NCI-H460 (cell line): ENCODE measurements at regions not wholly inside any gene's neighbourhood (a gene's known extent, or its start where the extent isn't known, plus 50 kb on each side); places are given as distances from the start of the nearest gene placed in this dataset.

Experiments
- DNase-seq: peaks from one replicate; pipeline ENCODE4 v3.0.0-alpha.2; 2016; ENCODE audit warnings: low read depth; ENCODE audit errors: extremely low read depth

- no peak for DNase-seq
Observed at GRCh38 chr10:52642208-52642607, 130.4 kb downstream of the MBL2 start.

- peak; percentile 56 for DNase-seq
Observed at GRCh38 chr10:52644373-52645186, 128.0 kb downstream of the MBL2 start.

DNA sequence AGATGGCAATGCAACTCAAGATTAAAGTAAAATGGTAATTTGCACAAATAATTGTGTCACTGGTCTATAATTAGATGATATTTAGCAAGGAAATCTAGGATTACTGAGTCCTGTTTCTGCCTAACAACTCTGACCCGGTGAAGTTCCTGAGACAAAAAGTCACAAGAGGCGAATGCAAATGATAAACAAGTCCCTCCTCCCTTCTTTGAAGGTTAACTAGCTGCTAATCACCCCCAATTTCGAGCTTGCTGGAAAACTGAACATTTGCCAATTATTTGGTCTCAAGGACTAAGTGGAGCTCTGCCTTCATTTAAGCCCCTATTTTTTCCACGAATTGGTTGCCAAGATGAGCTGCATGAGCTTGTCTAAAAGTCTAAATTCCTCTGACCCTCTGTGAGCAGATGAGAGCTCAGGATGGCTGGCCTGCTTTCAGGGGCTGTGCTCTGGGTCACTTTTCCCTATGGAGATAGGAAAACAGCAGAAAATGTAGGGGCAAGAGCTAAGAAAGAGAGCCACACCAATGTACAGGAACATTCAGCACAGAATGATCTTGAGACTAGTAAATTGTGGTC, 127.3 kb downstream of the MBL2 start:
- no peak for DNase-seq

GRCh38 chr10:52649511-52649910, 123.1 kb downstream of the MBL2 start:
- DNase-seq = no peak

- DNase-seq = no peak
Observed at GRCh38 chr10:52650873-52651272, 121.7 kb downstream of the MBL2 start.

DNA sequence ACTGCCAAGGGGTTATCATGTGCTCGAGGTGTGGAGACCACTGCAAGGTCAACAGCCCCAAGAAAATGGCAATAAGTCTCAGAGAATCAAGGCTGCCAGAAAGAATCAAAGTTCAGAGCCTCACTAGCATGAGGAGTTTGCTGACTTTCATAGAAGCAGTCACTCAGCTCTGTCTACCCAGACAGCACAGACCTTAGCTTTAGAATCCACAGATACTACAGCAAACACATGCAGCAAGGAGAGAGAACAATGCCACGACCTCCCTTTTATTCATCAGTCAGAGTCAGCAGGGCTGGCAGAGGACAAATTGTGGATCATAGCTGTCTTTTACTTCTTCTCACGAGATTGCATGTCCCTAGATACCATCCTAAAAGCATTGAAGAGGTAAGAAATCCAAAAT, 121.3 kb downstream of the MBL2 start:
- no peak for DNase-seq

- DNase-seq = no peak
Observed at GRCh38 chr10:52652431-52653262, 119.9 kb downstream of the MBL2 start.

- DNase-seq = no peak
Observed at GRCh38 chr10:52653263-52653909, 119.2 kb downstream of the MBL2 start.

- no peak for DNase-seq
Observed at GRCh38 chr10:52654201-52654600, 118.4 kb downstream of the MBL2 start.

DNA sequence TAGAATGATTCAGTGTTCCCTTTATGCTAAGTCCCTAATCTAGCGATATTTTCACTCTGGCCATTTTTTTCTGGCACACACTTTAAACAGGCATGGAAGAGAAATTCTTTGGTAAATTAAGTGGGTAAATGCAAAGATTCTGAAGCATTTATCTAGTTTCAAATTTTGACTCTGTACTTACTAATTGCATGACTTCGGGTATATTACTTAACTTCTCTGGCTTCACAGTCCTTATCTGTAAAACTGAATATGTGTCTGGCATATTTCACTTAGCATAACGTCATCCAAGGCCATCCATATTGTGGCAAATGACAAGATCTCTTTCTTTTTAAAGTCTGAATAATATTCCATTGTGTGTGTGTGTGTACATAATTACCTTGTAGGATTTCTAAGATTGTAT, 114.5 kb downstream of the MBL2 start:
- DNase-seq = no peak

- DNase-seq = no peak
Observed at GRCh38 chr10:52659085-52659484, 113.5 kb downstream of the MBL2 start.

DNA sequence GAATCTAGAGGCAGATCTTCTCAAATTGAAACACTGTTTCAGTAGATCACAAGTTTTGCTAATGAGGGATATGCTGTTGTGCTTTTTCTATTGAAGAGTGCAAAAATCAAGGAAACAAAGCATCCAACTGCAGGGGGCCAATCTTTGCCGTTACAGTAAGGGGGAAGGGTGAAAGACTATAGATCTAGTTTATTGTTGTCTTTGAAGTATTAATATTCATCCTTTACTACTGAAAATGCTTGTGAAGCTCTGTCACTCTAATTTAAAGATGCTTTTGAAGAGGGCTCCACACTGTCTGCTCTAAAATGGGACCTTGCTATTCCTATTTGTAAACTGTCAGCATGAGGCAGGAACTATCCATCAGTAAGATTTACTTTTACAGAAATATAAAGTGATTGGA, 110.3 kb downstream of the MBL2 start:
- DNase-seq = no peak

DNA sequence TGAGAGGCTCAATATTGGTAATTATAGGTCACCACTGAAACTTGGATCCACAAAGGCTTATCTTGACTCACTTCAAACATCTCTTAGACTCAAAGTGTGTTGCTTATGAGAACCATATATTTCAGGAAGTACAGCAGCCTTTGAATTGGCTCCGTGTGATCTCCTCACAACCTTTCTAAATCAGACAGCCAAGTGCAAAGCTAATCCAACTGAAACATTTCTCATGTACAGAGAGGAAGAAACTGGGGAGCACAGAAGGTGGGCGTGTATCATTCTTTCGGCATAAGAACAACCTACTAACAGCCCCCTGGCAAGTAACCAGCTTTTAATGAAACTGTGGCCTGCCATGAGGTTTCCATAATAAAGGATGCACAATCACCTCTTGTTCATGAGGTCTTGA, 109.4 kb downstream of the MBL2 start:
- no peak for DNase-seq

GRCh38 chr10:52664629-52665028, 108.0 kb downstream of the MBL2 start:
- no peak for DNase-seq

DNA sequence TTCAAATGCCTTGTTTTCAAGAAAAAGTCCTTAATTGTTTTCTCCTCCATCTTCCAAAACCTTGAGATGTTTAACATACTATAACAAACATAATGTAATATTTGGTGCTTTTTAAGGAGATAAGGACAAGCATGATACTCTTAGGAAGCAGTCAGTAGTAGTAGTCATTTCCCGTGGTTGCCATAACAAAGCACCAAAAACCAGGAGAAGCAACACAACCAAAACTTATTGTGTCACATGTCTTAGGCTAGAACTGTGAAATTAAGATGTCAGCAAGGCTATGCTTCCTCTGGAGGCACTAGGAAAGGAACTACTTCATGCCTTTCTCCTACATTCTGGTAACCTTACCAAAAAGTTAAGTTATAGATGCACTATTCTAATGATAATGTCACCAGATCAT, 106.8 kb downstream of the MBL2 start:
- no peak for DNase-seq

GRCh38 chr10:52666931-52667330, 105.7 kb downstream of the MBL2 start:
- DNase-seq = no peak

DNA sequence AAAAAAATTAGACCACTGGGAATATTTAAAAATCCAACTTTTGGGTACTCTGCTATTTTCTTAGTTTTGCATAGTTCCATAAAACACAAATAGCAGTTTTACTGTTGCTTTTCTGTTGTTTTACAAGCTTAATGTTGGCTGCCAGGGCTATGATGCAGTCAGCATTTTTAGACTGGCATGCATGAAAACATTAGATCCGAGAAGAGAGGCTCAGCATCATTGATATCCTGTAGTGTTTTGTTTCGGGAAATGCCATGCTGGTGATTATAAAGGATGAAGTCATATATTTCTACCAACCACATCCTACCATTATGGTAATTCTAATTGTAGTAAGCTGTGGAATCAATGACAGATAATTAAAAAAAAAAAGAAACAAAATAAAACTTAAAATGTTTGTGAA, 104.6 kb downstream of the MBL2 start:
- DNase-seq = no peak

DNA sequence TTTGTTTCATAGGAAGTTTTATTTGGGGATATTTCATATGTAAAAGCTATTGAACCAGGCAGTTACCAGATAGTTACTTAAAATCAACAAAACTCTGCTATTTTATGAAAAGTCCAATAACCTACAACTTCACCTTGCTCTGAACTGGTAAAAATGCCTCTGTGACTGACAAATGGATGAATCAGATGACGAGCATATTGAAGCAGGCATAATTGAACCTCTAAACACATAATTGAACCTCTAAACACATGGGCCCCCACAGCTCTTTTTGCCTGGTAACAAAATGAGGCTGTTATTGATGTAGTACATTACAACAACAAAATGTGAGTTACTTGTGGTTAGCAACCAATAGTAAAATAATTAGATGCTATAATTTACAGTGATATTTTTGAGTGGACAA, 99.7 kb downstream of the MBL2 start:
- DNase-seq = no peak

- DNase-seq = no peak
Observed at GRCh38 chr10:52673468-52673867, 99.1 kb downstream of the MBL2 start.

DNA sequence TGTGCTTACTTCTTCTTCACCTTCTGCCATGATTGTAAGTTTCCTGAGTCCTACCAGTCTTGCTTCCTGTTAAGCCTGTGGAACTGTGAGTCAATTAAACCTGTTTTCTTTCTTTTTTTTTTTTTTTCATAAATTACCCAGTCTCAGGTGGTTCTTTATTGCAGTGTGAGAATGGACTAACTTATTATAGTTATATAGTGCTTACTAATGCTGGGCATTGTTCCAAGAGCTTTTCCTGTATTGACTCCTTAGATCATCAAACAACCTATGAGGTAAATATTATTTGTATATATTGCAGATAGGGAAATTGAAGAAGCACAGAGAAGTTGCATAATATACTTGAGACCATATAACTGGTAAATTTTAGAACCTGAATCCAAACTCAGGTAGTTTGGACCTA, 98.1 kb downstream of the MBL2 start:
- no peak for DNase-seq

GRCh38 chr10:52677086-52677485, 95.5 kb downstream of the MBL2 start:
- DNase-seq = no peak
